Natural killer cell (primary cell): ENCODE measurements at regions not wholly inside any gene's neighbourhood (a gene's known extent, or its start where the extent isn't known, plus 50 kb on each side); places are given as distances from the start of the nearest gene placed in this dataset.

Source experiments
- ATAC-seq, 3 donors: fragments of 150-1000 bp in 2 of 3; fragments of 200-7000 bp in 1 of 3; cut with Tn5 transposase; 1 replicate in 1 of 3; 2 replicates in 2 of 3; pipeline ENCODE4 v1.10.0; 2021; ENCODE audit warnings: mild to moderate bottlenecking in 2 of 3, moderate library complexity in 2 of 3
- DNase-seq, 2 donors: peaks; one replicate each; pipeline versions ENCODE4 v3.0.0 to v3.0.0-alpha.2; 2013 to 2021; ENCODE audit warnings: mixed read lengths in 1 of 2
- H3K27ac ChIP-seq: one replicate; pipeline ENCODE4 v1.5.1; 2013; ENCODE audit warnings: mild to moderate bottlenecking, low read length
- H3K27me3 ChIP-seq: one replicate; pipeline ENCODE4 v1.6.1; 2013; ENCODE audit warnings: low read length; ENCODE audit not compliant: control insufficient read depth, insufficient read depth
- H3K36me3 ChIP-seq: one replicate; pipeline ENCODE4 v1.6.1; 2013; ENCODE audit warnings: low read length; ENCODE audit not compliant: control insufficient read depth, insufficient read depth
- H3K4me1 ChIP-seq: one replicate; pipeline ENCODE4 v1.6.1; 2013; ENCODE audit warnings: low read length; ENCODE audit not compliant: control insufficient read depth, insufficient read depth
- H3K4me3 ChIP-seq: one replicate; pipeline ENCODE4 v1.5.1; 2013; ENCODE audit warnings: low read length
- H3K9me3 ChIP-seq: one replicate; pipeline ENCODE4 v1.6.1; 2013; ENCODE audit warnings: low read length; ENCODE audit not compliant: control insufficient read depth, insufficient read depth
- H3K27ac Mint-ChIP-seq, 2 donors: one replicate each; pipeline ENCODE4 v1.8.0; 2022; ENCODE audit warnings: mild to moderate bottlenecking in 2 of 2, mixed read lengths in 2 of 2, moderate library complexity in 1 of 2
- H3K27me3 Mint-ChIP-seq, 2 donors: one replicate each; pipeline ENCODE4 v1.8.0; 2022; ENCODE audit warnings: low read depth in 2 of 2, mixed read lengths in 2 of 2
- H3K36me3 Mint-ChIP-seq: one replicate; pipeline ENCODE4 v1.8.0; 2022; ENCODE audit warnings: mixed read lengths
- H3K4me1 Mint-ChIP-seq, 2 donors: one replicate each; pipeline ENCODE4 v1.8.0; 2022; ENCODE audit warnings: mixed read lengths in 2 of 2
- H3K4me3 Mint-ChIP-seq: one replicate; pipeline ENCODE4 v1.8.0; 2022; ENCODE audit warnings: mild to moderate bottlenecking, moderate library complexity, mixed read lengths
- H3K9me3 Mint-ChIP-seq, 2 donors: one replicate each; pipeline ENCODE4 v1.8.0; 2022; ENCODE audit warnings: mixed read lengths in 2 of 2
- CTCF ChIP-seq: fragments of 200-600 bp; IDR thresholded peaks from one replicate; pipeline ENCODE4 v1.8.0; 2022; ENCODE audit warnings: antibody characterized with exemption
- WGBS: methylation state at CpG from one replicate; pipeline ENCODE4 v1.1.7; 2013; ENCODE audit warnings: missing lambda C conversion rate; ENCODE audit not compliant: insufficient coverage; 5-methylcytosine and 5-hydroxymethylcytosine counted together
- intact Hi-C: fragments of 100-400 bp; cut with micrococcal nuclease; formaldehyde crosslinking; loops from one replicate; pipeline ENCODE4 v1.14.2; 2022

- Mint-ChIP-seq H3K4me3 (no peak overlapping the region), H3K27ac (no peak overlapping the region), H3K4me1 (no peaks in the 10 kb centered on the region), H3K36me3 (no peaks in the 10 kb centered on the region), H3K27me3 (no peaks in the 10 kb centered on the region), H3K9me3 (peaks cover 18 to 20% of the 10 kb centered on the region in 2 donors)
- H3K36me3 ChIP-seq, result no peaks in the 10 kb centered on the region
- 95% methylated on average over 4 of the region's 4 CpGs for WGBS
- DNase-seq (no peak), ATAC-seq (no peak)
- no peak overlapping the region for H3K27ac ChIP-seq
- no peak overlapping the region for H3K4me3 ChIP-seq
- no peaks in the 10 kb centered on the region for H3K9me3 ChIP-seq
- H3K4me1 ChIP-seq, result no peaks in the 10 kb centered on the region
- no peaks in the 10 kb centered on the region for H3K27me3 ChIP-seq
- no peak for TF ChIP-seq CTCF
- intact Hi-C loops, result loop anchor here (5.0 kb wide), 1 partner anchor 486 kb away; no protein-coding TSS in a partner anchor
Measured at GRCh38 chr14:80003138-80003537, 208.2 kb downstream of the DIO2 start.

GRCh38 chr14:79997509-79998208, 213.6 kb downstream of the DIO2 start:
- 70% methylated on average over 2 of the region's 4 CpGs for WGBS

GRCh38 chr14:79992407-79993198, 218.7 kb downstream of the DIO2 start:
- H3K4me1 Mint-ChIP-seq, result no peaks in the 10 kb centered on the region
- H3K4me3 Mint-ChIP-seq, result no peak overlapping the region

More at GRCh38 chr14:79997509-79998208, 213.6 kb downstream of the DIO2 start:
- H3K9me3 Mint-ChIP-seq, result peaks cover 22 to 29% of the 10 kb centered on the region in 2 donors
- no peak for ATAC-seq
- Histone ChIP-seq H3K27ac (no peak overlapping the region), H3K27me3 (no peaks in the 10 kb centered on the region), H3K36me3 (no peaks in the 10 kb centered on the region), H3K4me3 (no peak overlapping the region), H3K9me3 (no peaks in the 10 kb centered on the region), H3K4me1 (no peaks in the 10 kb centered on the region)
- no peak for DNase-seq
- H3K4me1 Mint-ChIP-seq, result no peaks in the 10 kb centered on the region
- no peak for TF ChIP-seq CTCF
- H3K27ac Mint-ChIP-seq, result no peak overlapping the region
- no peaks in the 10 kb centered on the region for H3K36me3 Mint-ChIP-seq
- intact Hi-C loops, result no loop called here
- H3K4me3 Mint-ChIP-seq, result no peak overlapping the region
- H3K27me3 Mint-ChIP-seq, result no peaks in the 10 kb centered on the region

More at GRCh38 chr14:79992407-79993198, 218.7 kb downstream of the DIO2 start:
- WGBS, result 20% methylated on average over 2 of the region's 4 CpGs
- Mint-ChIP-seq H3K27ac (no peak overlapping the region), H3K9me3 (peaks cover 16 to 17% of the 10 kb centered on the region in 2 donors), H3K36me3 (peaks cover 7% of the 10 kb centered on the region), H3K27me3 (no peaks in the 10 kb centered on the region)
- H3K9me3 ChIP-seq, result no peaks in the 10 kb centered on the region
- H3K27ac ChIP-seq, result no peak overlapping the region
- H3K4me3 ChIP-seq, result no peak overlapping the region
- no peak for DNase-seq
- TF ChIP-seq CTCF, result no peak
- no peaks in the 10 kb centered on the region for H3K4me1 ChIP-seq
- H3K36me3 ChIP-seq, result no peaks in the 10 kb centered on the region
- intact Hi-C loops, result no loop called here
- ATAC-seq, result no peak
- no peaks in the 10 kb centered on the region for H3K27me3 ChIP-seq
